ENCODE measurements at regions not wholly inside any gene's neighbourhood (a gene's known extent, or its start where the extent isn't known, plus 50 kb on each side); places are given as distances from the start of the nearest gene placed in this dataset.
A peak's percentile ranks its signal among the peaks of the same experiment; 100 is the strongest.

DNA sequence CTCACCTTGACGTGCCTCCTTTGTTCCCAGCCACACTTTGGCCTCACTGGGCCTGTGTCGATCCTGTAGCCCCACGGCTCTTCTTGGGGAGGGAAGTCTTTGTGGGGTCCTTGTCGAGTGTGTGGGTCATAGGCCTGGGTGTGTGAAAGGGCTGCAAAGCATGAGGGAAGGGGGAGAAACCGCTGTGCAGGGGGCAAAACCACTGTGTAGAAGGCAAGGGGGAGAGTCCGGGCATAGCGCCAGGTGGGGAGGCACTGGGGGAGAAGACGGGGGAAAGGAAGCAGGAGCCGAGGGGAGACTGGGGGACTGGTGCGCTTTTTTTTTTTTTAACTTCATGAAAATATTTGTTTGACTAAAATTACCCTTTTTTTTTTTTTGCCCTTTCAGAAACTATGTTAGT is 65.1 kb upstream of the RASD2 start:
- DNase-seq (ENCODE audit: low read depth), result no peak
- no peak for TF ChIP-seq CTCF (IDR thresholded peaks at IDR 0.05; ENCODE audit: low read length, missing control alignments)
- no peak overlapping the region for H3K4me3 ChIP-seq (replicated peaks; ENCODE audit: low read depth, low read length)

DNA sequence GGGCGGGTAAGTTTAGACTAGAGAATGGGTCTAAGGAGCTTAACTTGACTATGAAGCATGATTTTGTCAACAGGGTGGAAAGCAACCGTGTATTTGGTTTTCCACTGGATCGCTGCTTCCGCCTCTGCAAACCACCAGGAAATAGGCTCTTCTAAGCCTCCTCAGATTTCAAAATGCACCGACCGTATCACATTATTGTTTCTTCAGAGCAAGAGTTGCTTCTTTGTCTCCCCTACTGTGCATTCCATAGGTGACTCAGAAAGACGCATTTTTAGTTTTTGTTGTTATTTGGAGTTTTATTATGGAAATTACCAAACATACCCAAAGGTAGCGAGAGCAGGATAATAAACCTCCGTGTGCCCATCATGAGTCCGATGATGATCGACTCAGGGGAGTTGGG is 64.3 kb upstream of the RASD2 start:
- no peak for TF ChIP-seq CTCF (IDR thresholded peaks at IDR 0.05; ENCODE audit: low read length, missing control alignments)
- H3K4me3 ChIP-seq (replicated peaks; ENCODE audit: low read depth, low read length), result no peak overlapping the region
- no peak for DNase-seq (ENCODE audit: low read depth)

- TF ChIP-seq CTCF (IDR thresholded peaks at IDR 0.05; ENCODE audit: low read length, missing control alignments), result no peak
- DNase-seq (ENCODE audit: low read depth), result peak; percentile 73
- H3K4me3 ChIP-seq (replicated peaks; ENCODE audit: low read depth, low read length), result no peak overlapping the region
Measured at GRCh38 chr22:35477911-35478582, 62.6 kb upstream of the RASD2 start.

- DNase-seq (ENCODE audit: low read depth), result no peak
- no peak overlapping the region for H3K4me3 ChIP-seq (replicated peaks; ENCODE audit: low read depth, low read length)
Measured at GRCh38 chr22:35478633-35479107, 62.0 kb upstream of the RASD2 start.

GRCh38 chr22:35479359-35479758 is 61.3 kb upstream of the RASD2 start:
- no peak for TF ChIP-seq CTCF (IDR thresholded peaks at IDR 0.05; ENCODE audit: low read length, missing control alignments)
- H3K4me3 ChIP-seq (replicated peaks; ENCODE audit: low read depth, low read length), result no peak overlapping the region
- DNase-seq (ENCODE audit: low read depth), result no peak

More at GRCh38 chr22:35478633-35479107, 62.0 kb upstream of the RASD2 start:
- TF ChIP-seq CTCF (IDR thresholded peaks at IDR 0.05; ENCODE audit: low read length, missing control alignments), result no peak

DNA sequence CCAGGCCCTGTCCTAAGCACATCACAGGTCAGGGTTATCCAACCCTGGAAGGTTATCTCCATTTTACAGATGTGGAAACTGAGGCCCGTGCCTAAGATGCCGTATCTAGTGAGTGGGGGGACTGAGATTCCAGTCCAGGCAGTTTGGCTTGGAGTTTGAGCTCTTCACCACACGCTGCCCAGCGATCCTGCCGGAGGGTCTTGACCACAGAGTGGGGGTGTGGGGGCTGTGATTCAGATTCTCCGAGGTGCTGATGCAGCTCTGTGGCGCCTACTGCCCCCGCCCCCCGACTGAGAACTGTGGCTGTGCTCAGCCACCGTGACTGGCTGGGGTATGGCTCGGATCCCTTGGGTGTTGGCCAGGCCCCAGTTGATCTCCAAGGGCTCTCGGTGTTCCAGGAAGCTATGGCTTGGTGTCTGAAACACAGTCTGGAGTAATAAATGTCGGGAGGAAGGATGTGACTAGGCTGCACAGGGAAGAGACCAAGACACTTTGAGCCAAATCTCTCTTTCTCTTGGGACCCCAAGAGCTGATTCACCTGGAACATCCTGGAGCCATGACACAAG is 60.6 kb upstream of the RASD2 start:
- no peak for DNase-seq (ENCODE audit: low read depth)
- H3K4me3 ChIP-seq (replicated peaks; ENCODE audit: low read depth, low read length), result no peak overlapping the region
- TF ChIP-seq CTCF (IDR thresholded peaks at IDR 0.05; ENCODE audit: low read length, missing control alignments), result no peak

All from fibroblast of pulmonary artery (primary cell).